HAP-1 (cell line): ENCODE measurements at regions not wholly inside any gene's neighbourhood (a gene's known extent, or its start where the extent isn't known, plus 50 kb on each side); places are given as distances from the start of the nearest gene placed in this dataset.
"Not testable (repeated sequence)": the region's sequence is repeated elsewhere in the genome, so short reads cannot be mapped to it uniquely, and the experiment has no call there.

Source experiments
- DNase-seq, 2 experiments: peaks; one replicate each; pipeline ENCODE4 v3.0.0-alpha.2; 2016 to 2020; ENCODE audit warnings: low spot score in 2 of 2
- H3K27me3 ChIP-seq: fragments of 250-450 bp; sonication (Bioruptor Pico); 2 replicates; pipeline ENCODE4 v1.5.1; 2020; ENCODE audit warnings: low read depth, mild to moderate bottlenecking, moderate library complexity
- H3K36me3 ChIP-seq: fragments of 250-450 bp; sonication (Bioruptor Pico); replicated peaks from 2 replicates; pipeline ENCODE4 v1.5.1; 2020; ENCODE audit warnings: mild to moderate bottlenecking
- H3K4me1 ChIP-seq: fragments of 250-450 bp; sonication (Bioruptor Pico); 2 replicates; pipeline ENCODE4 v1.5.1; 2020; ENCODE audit warnings: mild to moderate bottlenecking
- H3K4me3 ChIP-seq: fragments of 250-450 bp; sonication (Bioruptor Pico); 2 replicates; pipeline ENCODE4 v1.5.1; 2020; ENCODE audit warnings: mild to moderate bottlenecking, moderate library complexity
- H3K9me3 ChIP-seq: fragments of 250-450 bp; sonication (Bioruptor Pico); 2 replicates; pipeline ENCODE4 v1.5.1; 2020; ENCODE audit warnings: mild to moderate bottlenecking, moderate library complexity
- in situ Hi-C: fragments of 300-500 bp; cut with MboI; formaldehyde crosslinking; loops from 3 replicates; pipeline ENCODE4 v1.14.3; 2020; ENCODE audit warnings: low sequenced_read_pairs, inconsistent platforms, mixed read lengths

DNA sequence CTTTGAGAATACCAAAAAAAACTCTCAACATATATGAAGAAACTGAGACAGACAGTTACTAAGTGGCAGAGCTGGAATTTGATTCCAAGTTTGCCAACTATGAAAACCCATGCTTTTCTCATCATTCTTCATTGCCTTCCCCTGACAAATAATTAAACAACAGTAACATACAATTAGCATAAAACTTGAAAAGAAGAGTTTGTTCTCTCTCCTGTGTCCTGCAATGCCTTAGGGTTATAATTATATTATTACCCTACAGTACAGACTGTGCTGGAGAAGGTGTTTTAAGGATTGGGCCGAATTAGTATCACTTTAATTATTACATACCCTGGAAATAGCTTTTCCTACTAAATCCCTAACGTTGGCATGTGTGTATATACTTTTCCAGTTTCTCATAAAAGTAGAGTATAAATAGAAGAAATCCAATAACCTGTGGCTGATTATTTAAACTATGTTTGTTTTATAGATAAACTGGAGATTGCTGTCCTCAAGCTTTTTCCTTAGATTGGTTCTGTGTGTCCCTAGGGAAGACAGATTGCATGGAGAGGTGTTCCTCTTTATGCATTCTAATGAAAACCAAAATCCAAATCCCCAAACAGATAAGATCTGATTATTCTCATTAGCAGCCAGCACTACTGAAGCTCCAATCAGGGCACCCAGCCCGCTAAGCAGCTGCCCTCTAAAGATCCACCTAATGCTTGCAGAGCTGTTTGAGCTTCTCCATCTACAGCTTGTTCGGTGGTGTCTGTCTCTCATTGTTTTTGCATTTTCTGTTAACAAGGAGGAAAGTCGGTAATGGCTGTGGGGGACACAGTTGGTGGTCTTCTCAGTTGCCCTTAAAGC lies 156.3 kb downstream of the TM2D1 start:
- DNase-seq: peak in 1 of 2 experiments; percentile 12
- in situ Hi-C loops: no loop called here
- Histone ChIP-seq H3K27me3 (no peaks in the 10 kb centered on the region), H3K36me3 (no peaks in the 10 kb centered on the region), H3K4me3 (no peak overlapping the region), H3K4me1 (no peaks in the 10 kb centered on the region), H3K9me3 (peaks cover 10% of the 10 kb centered on the region)

DNA sequence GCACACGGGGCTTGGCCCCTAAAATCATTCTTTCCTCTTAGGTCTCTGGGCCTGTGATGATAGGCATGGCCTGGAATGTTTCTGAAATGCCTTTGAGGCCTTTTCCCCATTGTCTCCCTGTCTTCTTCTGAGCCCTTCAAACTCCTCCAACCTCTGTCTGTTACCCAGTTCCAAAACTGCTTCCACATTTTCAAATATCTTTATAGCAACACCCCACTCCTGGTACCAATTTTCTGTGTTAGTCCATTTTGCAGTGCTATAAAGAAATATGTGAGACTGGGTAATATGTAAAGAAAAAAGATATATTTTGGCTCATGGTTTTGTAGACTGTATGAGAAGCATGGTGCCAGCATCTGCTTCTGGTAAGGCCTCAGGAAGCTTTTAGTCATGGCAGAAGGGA lies 158.8 kb downstream of the TM2D1 start:
- no peaks in the 10 kb centered on the region for H3K4me1 ChIP-seq
- H3K36me3 ChIP-seq: no peaks in the 10 kb centered on the region
- H3K4me3 ChIP-seq: no peak overlapping the region
- peaks cover 8% of the 10 kb centered on the region for H3K9me3 ChIP-seq
- in situ Hi-C loops: no loop called here
- no peak for DNase-seq
- H3K27me3 ChIP-seq: no peaks in the 10 kb centered on the region

DNA sequence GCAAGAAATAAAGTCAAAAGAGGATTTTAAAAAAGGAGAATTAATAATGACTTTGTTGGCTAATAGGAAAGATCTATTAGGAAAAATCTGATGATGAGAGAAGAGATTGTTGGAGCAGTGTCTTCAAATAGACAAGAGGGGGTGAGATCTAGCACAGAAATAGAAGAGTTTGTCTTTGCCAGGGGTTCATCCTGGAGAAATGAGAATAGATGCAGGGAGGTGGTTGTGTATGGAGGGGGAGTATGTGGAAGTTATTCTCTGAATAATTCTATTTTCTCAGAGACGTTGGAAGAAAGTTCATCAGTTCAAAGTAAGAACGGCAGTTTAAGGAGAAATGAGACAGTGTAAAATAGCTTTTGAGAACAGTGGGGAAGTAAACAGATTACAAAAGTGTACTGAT lies 161.3 kb downstream of the TM2D1 start:
- H3K36me3 ChIP-seq: no peaks in the 10 kb centered on the region
- no peak for DNase-seq
- no peaks in the 10 kb centered on the region for H3K4me1 ChIP-seq
- in situ Hi-C loops: no loop called here
- peaks cover 8% of the 10 kb centered on the region for H3K9me3 ChIP-seq
- no peaks in the 10 kb centered on the region for H3K27me3 ChIP-seq
- H3K4me3 ChIP-seq: no peak overlapping the region

DNA sequence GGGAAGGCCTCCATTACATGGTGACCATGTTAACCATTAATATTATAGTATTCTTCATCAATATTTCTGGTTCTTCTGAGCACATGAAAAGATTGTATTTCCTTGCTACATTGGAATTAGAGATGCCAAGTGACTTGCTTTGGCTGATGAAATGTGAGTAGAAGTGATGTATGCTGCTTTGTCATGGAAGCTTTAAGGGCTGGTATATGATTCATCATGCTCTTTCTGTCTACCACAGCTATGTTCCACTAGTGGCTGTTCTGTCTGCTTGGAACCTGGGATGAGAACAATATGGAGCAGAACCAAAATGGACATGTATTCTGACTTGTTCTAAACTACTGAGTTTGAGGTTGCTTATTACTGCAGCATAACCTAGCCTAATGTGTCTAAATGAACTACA lies 163.3 kb downstream of the TM2D1 start:
- H3K4me1 ChIP-seq: no peaks in the 10 kb centered on the region
- in situ Hi-C loops: no loop called here
- no peaks in the 10 kb centered on the region for H3K36me3 ChIP-seq
- H3K27me3 ChIP-seq: no peaks in the 10 kb centered on the region
- DNase-seq: no peak
- H3K4me3 ChIP-seq: no peak overlapping the region
- H3K9me3 ChIP-seq: peaks cover 5% of the 10 kb centered on the region

DNA sequence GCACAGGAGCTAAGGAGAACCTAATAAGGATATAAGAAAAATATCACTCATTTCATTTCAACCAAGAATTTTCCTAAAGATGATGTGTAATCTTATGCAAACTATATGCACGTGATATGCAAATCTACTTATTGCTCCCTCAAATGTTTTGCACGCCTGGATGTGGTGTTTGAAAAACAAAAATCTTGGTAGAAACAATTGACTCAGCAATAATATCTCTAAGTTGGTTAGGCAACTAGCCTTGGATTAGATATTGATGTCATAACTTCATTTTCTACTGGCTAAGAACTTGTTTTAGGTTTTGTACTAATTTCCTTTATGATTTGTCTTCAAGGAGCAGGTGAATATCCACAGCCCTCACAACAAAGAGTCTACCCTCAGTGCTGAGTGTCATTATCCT lies 164.6 kb downstream of the TM2D1 start:
- Histone ChIP-seq H3K4me1 (no peaks in the 10 kb centered on the region), H3K36me3 (no peaks in the 10 kb centered on the region), H3K9me3 (peaks cover 4% of the 10 kb centered on the region; the same call in 1 of the 2 replicates), H3K4me3 (no peak overlapping the region), H3K27me3 (no peaks in the 10 kb centered on the region)
- DNase-seq: no peak
- in situ Hi-C loops: no loop called here

DNA sequence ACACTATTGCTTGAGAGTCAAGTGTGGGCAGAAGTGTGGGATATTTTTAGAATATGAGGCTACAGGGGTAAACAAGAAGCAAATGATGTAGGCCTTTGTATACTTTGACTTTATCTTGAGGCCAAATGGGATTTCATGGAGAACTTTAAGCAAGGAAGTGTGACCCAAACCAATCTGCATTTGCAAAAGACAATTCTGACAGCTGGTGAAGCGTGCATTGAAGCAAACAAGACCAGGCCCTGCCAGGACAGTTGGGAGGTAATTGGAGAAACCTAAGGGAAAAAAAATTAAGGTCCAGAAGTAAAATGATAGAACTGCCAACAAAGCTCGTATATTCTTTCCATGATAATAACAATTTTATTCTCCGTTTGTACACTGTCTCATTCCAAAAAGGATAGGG lies 168.3 kb downstream of the TM2D1 start:
- in situ Hi-C loops: no loop called here
- Histone ChIP-seq H3K9me3 (peaks cover 4% of the 10 kb centered on the region; the same call in 1 of the 2 replicates), H3K4me3 (no peak overlapping the region), H3K4me1 (no peaks in the 10 kb centered on the region), H3K27me3 (no peaks in the 10 kb centered on the region), H3K36me3 (no peaks in the 10 kb centered on the region)
- DNase-seq: no peak

DNA sequence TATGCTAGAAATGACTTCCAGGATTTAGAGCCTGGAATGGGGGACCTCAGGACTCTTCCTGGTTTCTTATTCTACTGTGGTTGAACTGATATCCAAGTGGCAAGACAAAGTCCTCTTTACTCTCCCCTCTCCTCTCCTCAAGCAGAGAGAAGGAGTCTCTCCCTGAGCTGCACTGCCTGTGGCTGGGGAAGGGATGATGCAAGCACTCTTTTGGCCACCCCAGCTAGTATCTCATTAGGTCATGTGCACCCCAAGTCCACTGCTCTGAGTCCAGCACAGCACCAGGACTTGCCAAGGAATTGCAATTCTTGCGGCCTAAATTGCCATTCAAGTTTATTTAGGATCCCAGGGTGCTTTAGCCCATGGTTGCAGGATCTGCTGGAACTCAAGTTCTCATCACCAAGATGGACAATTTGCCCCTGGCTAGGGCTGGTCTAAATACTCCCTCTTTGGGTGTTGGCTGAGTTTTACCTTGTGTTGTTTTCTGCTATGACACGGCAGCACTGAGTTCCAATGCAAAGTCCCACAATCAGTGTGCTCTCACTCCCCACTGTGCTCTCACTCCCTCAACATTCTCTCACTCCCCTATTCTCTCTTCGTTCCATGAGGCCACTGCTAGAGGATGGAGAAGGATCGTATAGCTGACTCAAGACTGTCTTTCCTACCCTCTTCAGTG lies 172.2 kb downstream of the TM2D1 start:
- Histone ChIP-seq H3K27me3 (peaks cover 4% of the 10 kb centered on the region; the same call in 1 of the 2 replicates), H3K4me1 (no peaks in the 10 kb centered on the region), H3K9me3 (peaks cover 4% of the 10 kb centered on the region; the same call in 1 of the 2 replicates), H3K36me3 (no peaks in the 10 kb centered on the region), H3K4me3 (no peak overlapping the region)
- DNase-seq: no peak
- in situ Hi-C loops: no loop called here

DNA sequence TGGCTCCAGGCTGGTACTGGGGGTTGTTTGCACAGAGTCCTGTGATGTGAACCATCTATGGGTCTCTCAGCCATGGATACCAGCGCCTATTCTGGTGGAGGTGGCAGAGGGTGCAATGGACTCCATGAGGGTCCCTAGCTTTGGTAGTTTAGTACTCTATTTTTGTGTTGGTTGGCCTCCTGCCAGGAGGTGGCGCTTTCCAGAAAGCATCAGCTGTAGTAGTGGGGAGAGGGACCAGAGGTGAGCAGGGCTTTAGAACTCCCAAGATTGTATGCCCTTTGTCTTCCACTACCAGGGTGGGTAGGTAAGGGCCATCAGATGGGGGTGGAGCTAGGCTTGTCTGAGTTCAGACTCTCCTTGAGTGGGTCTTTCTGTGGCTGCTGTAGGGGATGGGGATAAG lies 177.6 kb downstream of the TM2D1 start:
- peak in 1 of 2 experiments; percentile 49 for DNase-seq
- H3K4me1 ChIP-seq, H3K9me3 ChIP-seq, H3K27me3 ChIP-seq, H3K4me3 ChIP-seq, H3K36me3 ChIP-seq, in situ Hi-C loops: not testable (repeated sequence)

DNA sequence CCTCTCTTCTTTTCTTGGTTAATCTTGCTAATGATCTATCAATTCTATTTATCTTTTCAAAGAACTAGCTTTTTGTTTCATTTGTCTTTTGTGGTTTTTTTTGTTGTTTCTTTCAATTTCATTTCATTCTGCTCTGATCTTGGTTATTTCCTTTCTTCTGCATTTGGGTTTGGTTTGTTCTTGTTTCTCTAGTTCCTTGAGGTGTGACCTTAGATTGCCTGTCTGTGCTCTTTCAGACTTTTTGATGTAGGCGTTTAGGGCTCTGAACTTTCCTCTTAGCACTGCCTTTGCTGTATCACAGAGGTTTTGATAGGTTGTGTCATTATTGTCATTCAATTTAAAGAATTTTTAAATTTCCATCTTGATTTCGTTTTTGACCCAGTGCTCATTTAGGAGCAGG lies 180.1 kb downstream of the TM2D1 start:
- H3K36me3 ChIP-seq, H3K9me3 ChIP-seq, H3K27me3 ChIP-seq, DNase-seq, in situ Hi-C loops, H3K4me3 ChIP-seq, H3K4me1 ChIP-seq: not testable (repeated sequence)

DNA sequence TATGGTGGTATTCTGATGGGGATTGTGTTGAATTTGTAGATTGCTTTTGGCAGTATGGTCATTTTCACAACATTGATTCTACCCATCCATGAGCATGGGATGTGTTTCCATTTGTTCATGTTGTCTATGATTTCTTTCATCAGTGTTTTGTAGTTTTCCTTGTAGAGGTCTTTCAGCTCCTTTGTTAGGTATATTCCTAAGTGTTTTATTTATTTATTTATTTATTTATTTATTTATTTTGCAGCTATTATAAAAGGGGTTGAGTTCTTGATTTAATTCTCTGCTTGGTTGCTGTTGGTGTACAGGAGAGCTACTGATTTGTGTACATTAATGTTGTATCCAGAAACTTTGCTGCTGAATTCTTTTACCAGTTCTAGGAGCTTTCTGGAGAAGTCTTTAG lies 181.4 kb downstream of the TM2D1 start:
- H3K9me3 ChIP-seq, H3K4me1 ChIP-seq, H3K36me3 ChIP-seq, H3K27me3 ChIP-seq, in situ Hi-C loops, H3K4me3 ChIP-seq, DNase-seq: not testable (repeated sequence)

DNA sequence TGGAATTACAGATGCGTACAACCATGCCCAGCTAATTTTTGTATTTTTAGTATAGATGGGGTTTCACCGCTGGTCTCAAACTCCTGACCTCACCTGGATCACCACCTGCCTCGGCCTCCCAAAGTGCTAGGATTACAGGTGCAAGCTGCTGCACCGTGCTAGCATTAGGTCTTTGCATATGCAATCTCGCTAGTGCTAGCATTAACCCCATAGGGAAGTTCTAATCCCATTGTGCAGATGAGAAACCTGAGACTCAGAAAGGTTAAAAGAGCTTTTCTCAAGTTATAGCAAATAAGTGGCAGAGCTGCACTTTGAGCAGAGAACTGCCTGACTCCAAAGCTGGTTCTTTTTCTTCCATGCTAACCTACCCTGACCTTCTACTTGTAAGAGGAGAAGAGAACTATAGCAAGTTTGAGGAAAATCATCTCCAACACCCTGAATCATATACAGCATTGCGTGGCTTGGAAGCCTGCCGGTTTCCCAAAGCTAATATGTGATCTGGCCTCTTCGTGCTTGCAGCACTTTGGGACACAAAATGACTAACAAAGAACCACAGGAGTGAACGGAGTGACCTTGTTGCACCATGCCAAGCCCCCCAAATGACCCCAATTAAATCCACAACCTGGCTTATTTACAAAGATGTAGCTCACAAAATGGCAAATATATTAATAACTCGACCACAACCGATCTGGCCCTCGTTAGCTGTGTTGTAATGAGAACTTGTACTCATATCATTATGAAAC lies 185.1 kb downstream of the TM2D1 start:
- H3K27me3 ChIP-seq: no peaks in the 10 kb centered on the region
- H3K4me1 ChIP-seq: no peaks in the 10 kb centered on the region
- H3K9me3 ChIP-seq: no peaks in the 10 kb centered on the region
- H3K4me3 ChIP-seq: no peak overlapping the region
- DNase-seq: no peak
- in situ Hi-C loops: no loop called here
- no peaks in the 10 kb centered on the region for H3K36me3 ChIP-seq

DNA sequence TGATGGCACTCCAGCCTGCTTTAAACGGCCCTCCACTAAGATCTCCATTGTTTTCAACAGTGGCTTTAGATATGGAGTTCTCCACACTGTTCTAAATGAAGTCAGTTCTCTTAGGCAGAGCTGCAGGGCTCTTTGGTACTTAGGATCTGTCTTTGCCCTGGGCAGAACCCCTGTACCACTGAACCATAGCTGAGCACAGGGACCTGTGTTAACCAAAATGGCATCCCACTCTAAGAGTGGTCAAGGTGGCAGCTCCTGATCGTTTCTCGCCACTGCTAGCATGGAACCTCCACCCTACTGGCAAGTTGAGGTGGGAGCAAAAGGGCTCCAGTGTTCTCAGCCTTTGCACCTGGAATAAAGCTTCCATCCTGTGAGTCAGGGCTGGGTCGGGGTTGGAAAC lies 186.7 kb downstream of the TM2D1 start:
- Histone ChIP-seq H3K4me1 (no peaks in the 10 kb centered on the region), H3K4me3 (no peak overlapping the region), H3K36me3 (no peaks in the 10 kb centered on the region), H3K9me3 (no peaks in the 10 kb centered on the region), H3K27me3 (no peaks in the 10 kb centered on the region)
- DNase-seq: no peak
- in situ Hi-C loops: no loop called here

DNA sequence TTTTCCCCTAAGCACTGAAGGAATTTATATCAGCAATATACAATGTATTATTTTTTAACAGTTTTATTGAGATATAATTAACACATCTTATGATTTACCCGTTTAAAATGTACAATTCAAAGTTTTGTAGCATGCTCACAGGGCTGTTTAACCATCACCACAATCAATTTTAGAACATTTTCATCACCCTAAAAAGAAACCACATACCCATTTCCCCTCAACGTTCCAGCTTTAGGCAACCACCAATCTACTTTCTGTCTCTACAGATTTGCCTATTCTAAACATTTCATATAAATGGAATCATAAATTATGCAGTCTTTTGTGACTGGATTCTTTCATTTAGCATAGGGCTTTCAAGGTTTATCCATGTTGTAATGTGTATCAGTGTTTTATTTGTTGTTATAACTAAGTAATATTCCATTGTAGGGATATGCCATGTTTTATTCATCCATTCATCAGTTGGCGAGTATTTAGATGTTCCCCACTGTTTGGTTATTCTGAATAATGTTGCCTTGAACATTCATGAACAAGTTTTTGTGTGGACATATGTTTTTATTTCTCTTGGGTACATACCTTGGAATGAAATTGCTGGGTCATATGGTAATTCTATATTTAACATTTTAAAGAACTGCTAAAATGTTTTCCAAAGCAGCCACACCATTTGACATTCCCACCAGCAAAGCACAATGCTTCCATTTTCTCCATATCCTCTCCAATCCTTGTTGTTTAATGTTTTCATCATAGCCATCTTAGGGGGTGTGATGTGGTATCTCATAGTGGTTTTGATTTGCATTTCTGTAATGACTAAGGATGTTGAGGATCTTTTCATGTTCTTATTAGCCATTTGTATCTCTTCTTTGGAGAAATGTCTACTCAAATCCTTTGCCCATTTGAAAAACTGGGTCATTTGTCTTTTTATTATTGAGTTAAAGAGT lies 188.5 kb downstream of the TM2D1 start:
- DNase-seq: no peak
- Histone ChIP-seq H3K9me3 (no peaks in the 10 kb centered on the region), H3K4me1 (no peaks in the 10 kb centered on the region), H3K36me3 (no peaks in the 10 kb centered on the region), H3K27me3 (no peaks in the 10 kb centered on the region), H3K4me3 (no peak overlapping the region)
- in situ Hi-C loops: no loop called here
